K562 (cell line): ENCODE measurements at regions not wholly inside any gene's neighbourhood (a gene's known extent, or its start where the extent isn't known, plus 50 kb on each side); places are given as distances from the start of the nearest gene placed in this dataset.

Source experiments
- ATAC-seq: fragments of 200-7000 bp; cut with Tn5 transposase; 3 replicates; pipeline ENCODE4 v1.9.1; 2020; ENCODE audit warnings: moderate library complexity
- BruUV-seq: library from RNA; stranded (reverse); fragments of 400-500 nt; replicated peaks from 2 replicates; lab custom pipeline; 2021; lab: Mats Ljungman, UMichigan
- CTCF ChIA-PET: fragments of 300-600 bp; formaldehyde crosslinking; extraction: SDS; loops from one replicate; lab custom pipeline; 2021; ENCODE audit warnings: low intra/inter-chr PET ratio; lab: Yijun Ruan, JAX
- POLR2A ChIA-PET: fragments of 300-600, 350-650 bp; sonication (Branson Sonifier 250); formaldehyde crosslinking; extraction: SDS; loops from one replicate; lab custom pipeline; 2021; ENCODE audit warnings: antibody characterized with exemption, inconsistent platforms; lab: Yijun Ruan, JAX
- DNase-seq, 4 experiments: peaks; one replicate each; pipeline versions ENCODE4 v3.0.0 to v3.0.0-alpha.2; 2011 to 2018; ENCODE audit warnings: low spot score in 3 of 4, mixed read lengths in 3 of 4; ENCODE audit errors: extremely low read depth in 1 of 4
- FAIRE-seq: peaks from 2 replicates; lab custom pipeline; 2011; peaks lifted over from hg19 to GRCh38; lab: Jason Lieb, UNC
- H2AFZ ChIP-seq: 2 replicates; pipeline ENCODE4 v1.6.0; 2011; ENCODE audit warnings: low read depth, low read length, control low read depth, inconsistent platforms
- H3K27ac ChIP-seq: fragments of 200-600 bp; 3 replicates; pipeline ENCODE4 v1.8.0; 2011; ENCODE audit warnings: low read depth, mild to moderate bottlenecking, control low read depth, inconsistent platforms, low read length, moderate library complexity, mixed read lengths; ENCODE audit errors: extremely low read depth
- H3K27me3 ChIP-seq, 2 experiments: fragments of 300-600 bp in 1 of 2; 2 replicates in 1 of 2; 3 replicates in 1 of 2; pipeline versions ENCODE4 v1.6.0 to v1.8.0; 2011; ENCODE audit warnings: inconsistent platforms in 2 of 2, low read length in 2 of 2, mild to moderate bottlenecking in 1 of 2, mixed read lengths in 1 of 2, moderate library complexity in 1 of 2; ENCODE audit not compliant: control insufficient read depth in 2 of 2, insufficient read depth in 2 of 2
- H3K36me3 ChIP-seq: fragments of 300-600 bp; 3 replicates; pipeline ENCODE4 v1.8.0; 2011; ENCODE audit warnings: mild to moderate bottlenecking, low read length, inconsistent platforms; ENCODE audit not compliant: control insufficient read depth, insufficient read depth
- H3K4me1 ChIP-seq, 2 experiments: fragments of 200-600 bp in 1 of 2; replicated peaks in 1 of 2; 2 replicates in 1 of 2; 3 replicates in 1 of 2; pipeline versions ENCODE4 v1.5.1 to v1.8.0; 2011; ENCODE audit warnings: inconsistent platforms in 2 of 2, low read length in 2 of 2, mild to moderate bottlenecking in 1 of 2, mixed read lengths in 1 of 2, moderate library complexity in 1 of 2; ENCODE audit not compliant: control insufficient read depth in 2 of 2, insufficient read depth in 2 of 2
- H3K4me2 ChIP-seq: 2 replicates; pipeline ENCODE4 v1.6.1; 2011; ENCODE audit warnings: low read length, control low read depth, inconsistent platforms, mixed read lengths; ENCODE audit not compliant: insufficient read depth
- H3K4me3 ChIP-seq: fragments of 200-600 bp; sonication (generic), shearing (Covaris generic); 2 replicates; pipeline ENCODE4 v1.5.1; 2016; ENCODE audit warnings: control low read depth, inconsistent platforms
- H3K79me2 ChIP-seq: fragments of 200-600 bp; 3 replicates; pipeline ENCODE4 v1.8.0; 2011; ENCODE audit warnings: low read length, inconsistent platforms; ENCODE audit not compliant: control insufficient read depth, insufficient read depth
- H3K9ac ChIP-seq, 2 experiments: 2 replicates each; pipeline versions ENCODE4 v1.6.0 to v1.6.1; 2011; ENCODE audit warnings: low read depth in 2 of 2, low read length in 2 of 2, control low read depth in 1 of 2, inconsistent platforms in 1 of 2, mild to moderate bottlenecking in 1 of 2, mixed read lengths in 1 of 2; ENCODE audit not compliant: insufficient read depth in 1 of 2
- H3K9me1 ChIP-seq: one replicate; pipeline ENCODE4 v1.6.0; 2011; ENCODE audit warnings: inconsistent platforms, mild to moderate bottlenecking, low read length, moderate library complexity; ENCODE audit not compliant: control insufficient read depth, insufficient read depth
- H3K9me3 ChIP-seq: replicated peaks from 2 replicates; pipeline ENCODE4 v1.5.1; 2011; ENCODE audit warnings: low read depth, low read length, inconsistent platforms; ENCODE audit not compliant: control insufficient read depth, insufficient read depth
- H4K20me1 ChIP-seq: replicated peaks from 2 replicates; pipeline ENCODE4 v1.6.1; 2011; ENCODE audit warnings: low read length, inconsistent platforms, mixed read lengths; ENCODE audit not compliant: control insufficient read depth, insufficient read depth
- CBFA2T2 ChIP-seq: fragments of 450-650 bp; conservative IDR thresholded peaks from 2 replicates; pipeline ENCODE4 v1.6.1; 2017; ENCODE audit warnings: mild to moderate bottlenecking
- HDGF ChIP-seq: fragments of 450-650 bp; IDR thresholded peaks from 2 replicates; pipeline ENCODE4 v1.6.1; 2016
- HEY1 ChIP-seq: fragments of 250-450 bp; sonication (Bioruptor Pico); IDR thresholded peaks from 2 replicates; pipeline ENCODE4 v1.5.0; 2020; ENCODE audit warnings: mild to moderate bottlenecking, moderate library complexity, borderline replicate concordance
- POLR2AphosphoS5 ChIP-seq: IDR thresholded peaks from 2 replicates; pipeline ENCODE4 v1.6.1; 2011; ENCODE audit warnings: mild to moderate bottlenecking, low read depth, low read length, moderate library complexity; ENCODE audit not compliant: control insufficient read depth, insufficient read depth
- POLR3G ChIP-seq: IDR thresholded peaks from 2 replicates; pipeline ENCODE4 v1.6.1; 2011; ENCODE audit not compliant: insufficient read length, insufficient replicate concordance; ENCODE audit errors: extremely low read depth
- PRPF4 ChIP-seq: fragments of 200-400 bp; formaldehyde crosslinking; IDR thresholded peaks from one replicate; pipeline ENCODE4 v1.6.1; 2017; ENCODE audit warnings: low read length, low read depth, mild to moderate bottlenecking; ENCODE audit not compliant: insufficient read depth, poor library complexity, severe bottlenecking
- PURB ChIP-seq: sonication (generic); formaldehyde crosslinking; IDR thresholded peaks from 2 replicates; pipeline ENCODE4 v1.9.0; 2021; ENCODE audit warnings: low read depth, mild to moderate bottlenecking, missing genetic modification reagents
- RBM14 ChIP-seq: fragments of 200-400 bp; formaldehyde crosslinking; IDR thresholded peaks from 2 replicates; pipeline ENCODE4 v1.6.1; 2018; ENCODE audit warnings: low read depth, mild to moderate bottlenecking, low read length, moderate library complexity, borderline replicate concordance; ENCODE audit not compliant: insufficient read depth
- RBM25 ChIP-seq: fragments of 200-400 bp; formaldehyde crosslinking; IDR thresholded peaks from 2 replicates; pipeline ENCODE4 v1.6.1; 2018; ENCODE audit warnings: low read length, low read depth, moderate library complexity; ENCODE audit not compliant: severe bottlenecking
- SLC30A9 ChIP-seq: fragments of 250-450 bp; sonication (Bioruptor Pico); IDR thresholded peaks from 2 replicates; pipeline ENCODE4 v1.8.0; 2022; ENCODE audit warnings: mild to moderate bottlenecking, moderate library complexity
- TSC22D4 ChIP-seq: fragments of 450-650 bp; IDR thresholded peaks from 2 replicates; pipeline ENCODE4 v1.6.1; 2016; ENCODE audit warnings: missing genetic modification characterization, missing biosample characterization, control low read depth
- ZNF644 ChIP-seq: fragments of 200-800 bp; sonication (Bioruptor generic); IDR thresholded peaks from 2 replicates; pipeline ENCODE4 v1.6.1; 2016; ENCODE audit warnings: low read depth, missing genetic modification characterization, missing compliant biosample characterization
- WGBS: fragments of 100-300 bp; shearing (Covaris generic); methylation state at CpG from one replicate; pipeline ENCODE4 v1.1.6; 2016; ENCODE audit warnings: low coverage, mixed read lengths; ENCODE audit not compliant: insufficient coverage; ENCODE audit errors: missing lambda C conversion rate; 5-methylcytosine and 5-hydroxymethylcytosine counted together
- in situ Hi-C: fragments of 300-500 bp; cut with MboI; formaldehyde crosslinking; loops from 4 replicates; pipeline ENCODE4 v1.15.0; 2018; ENCODE audit warnings: inconsistent platforms, mixed read lengths
- intact Hi-C: fragments of 100-400 bp; cut with micrococcal nuclease; formaldehyde crosslinking; loops from 2 replicates; pipeline ENCODE4 v1.14.2; 2022
- TF ChIP-seq, protein P1 (sequence below), 2 experiments: fragments of 450-650 bp in 1 of 2; sonication (generic) in 1 of 2; formaldehyde crosslinking; conservative IDR thresholded peaks; 2 replicates each; pipeline versions ENCODE4 v1.4.0 to v1.8.1; 2020 to 2022; ENCODE audit warnings: mild to moderate bottlenecking in 1 of 2, missing genetic modification reagents in 1 of 2
- TF ChIP-seq, protein P2 (sequence below): fragments of 450-650 bp; IDR thresholded peaks from 2 replicates; pipeline ENCODE4 v1.6.1; 2017; ENCODE audit warnings: antibody characterized with exemption, mild to moderate bottlenecking

DNA sequence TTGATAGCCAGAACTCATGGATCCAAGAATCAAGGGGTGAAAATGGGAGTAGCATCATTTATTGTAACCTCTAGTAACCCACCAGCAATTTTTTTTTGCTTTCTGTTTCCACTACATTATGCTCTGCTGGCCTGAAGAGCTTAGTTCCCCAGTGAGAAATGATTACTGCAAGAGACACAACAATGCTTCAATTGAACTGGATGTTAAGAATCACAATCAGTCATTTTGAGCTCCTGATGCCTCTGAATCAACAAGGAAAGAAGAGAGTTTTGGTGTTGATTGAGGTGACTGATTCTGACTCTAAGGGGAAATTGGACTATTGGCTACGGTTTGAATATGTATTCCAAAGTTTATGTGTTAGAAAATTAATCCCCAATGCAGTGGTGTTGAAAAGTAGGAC is 1084.4 kb downstream of the SLITRK1 start:
- in situ Hi-C loops, result no loop called here
- CTCF ChIA-PET, result no interaction called here
- TF ChIP-seq, protein P1, sequence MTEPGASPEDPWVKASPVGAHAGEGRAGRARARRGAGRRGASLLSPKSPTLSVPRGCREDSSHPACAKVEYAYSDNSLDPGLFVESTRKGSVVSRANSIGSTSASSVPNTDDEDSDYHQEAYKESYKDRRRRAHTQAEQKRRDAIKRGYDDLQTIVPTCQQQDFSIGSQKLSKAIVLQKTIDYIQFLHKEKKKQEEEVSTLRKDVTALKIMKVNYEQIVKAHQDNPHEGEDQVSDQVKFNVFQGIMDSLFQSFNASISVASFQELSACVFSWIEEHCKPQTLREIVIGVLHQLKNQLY (CRISPR knock-in tag; conservative IDR thresholded peaks at IDR 0.05), result no peak
- TF ChIP-seq PURB (CRISPR knock-in tag), result no peak
- no peak for TF ChIP-seq RBM14
- TF ChIP-seq POLR2AphosphoS5, result no peak
- TF ChIP-seq POLR3G, result no peak
- TF ChIP-seq ZNF644 (tag), result no peak
- TF ChIP-seq SLC30A9 (CRISPR knock-in tag), result no peak
- TF ChIP-seq HEY1 (CRISPR knock-in tag), result no peak
- TF ChIP-seq, protein P2, sequence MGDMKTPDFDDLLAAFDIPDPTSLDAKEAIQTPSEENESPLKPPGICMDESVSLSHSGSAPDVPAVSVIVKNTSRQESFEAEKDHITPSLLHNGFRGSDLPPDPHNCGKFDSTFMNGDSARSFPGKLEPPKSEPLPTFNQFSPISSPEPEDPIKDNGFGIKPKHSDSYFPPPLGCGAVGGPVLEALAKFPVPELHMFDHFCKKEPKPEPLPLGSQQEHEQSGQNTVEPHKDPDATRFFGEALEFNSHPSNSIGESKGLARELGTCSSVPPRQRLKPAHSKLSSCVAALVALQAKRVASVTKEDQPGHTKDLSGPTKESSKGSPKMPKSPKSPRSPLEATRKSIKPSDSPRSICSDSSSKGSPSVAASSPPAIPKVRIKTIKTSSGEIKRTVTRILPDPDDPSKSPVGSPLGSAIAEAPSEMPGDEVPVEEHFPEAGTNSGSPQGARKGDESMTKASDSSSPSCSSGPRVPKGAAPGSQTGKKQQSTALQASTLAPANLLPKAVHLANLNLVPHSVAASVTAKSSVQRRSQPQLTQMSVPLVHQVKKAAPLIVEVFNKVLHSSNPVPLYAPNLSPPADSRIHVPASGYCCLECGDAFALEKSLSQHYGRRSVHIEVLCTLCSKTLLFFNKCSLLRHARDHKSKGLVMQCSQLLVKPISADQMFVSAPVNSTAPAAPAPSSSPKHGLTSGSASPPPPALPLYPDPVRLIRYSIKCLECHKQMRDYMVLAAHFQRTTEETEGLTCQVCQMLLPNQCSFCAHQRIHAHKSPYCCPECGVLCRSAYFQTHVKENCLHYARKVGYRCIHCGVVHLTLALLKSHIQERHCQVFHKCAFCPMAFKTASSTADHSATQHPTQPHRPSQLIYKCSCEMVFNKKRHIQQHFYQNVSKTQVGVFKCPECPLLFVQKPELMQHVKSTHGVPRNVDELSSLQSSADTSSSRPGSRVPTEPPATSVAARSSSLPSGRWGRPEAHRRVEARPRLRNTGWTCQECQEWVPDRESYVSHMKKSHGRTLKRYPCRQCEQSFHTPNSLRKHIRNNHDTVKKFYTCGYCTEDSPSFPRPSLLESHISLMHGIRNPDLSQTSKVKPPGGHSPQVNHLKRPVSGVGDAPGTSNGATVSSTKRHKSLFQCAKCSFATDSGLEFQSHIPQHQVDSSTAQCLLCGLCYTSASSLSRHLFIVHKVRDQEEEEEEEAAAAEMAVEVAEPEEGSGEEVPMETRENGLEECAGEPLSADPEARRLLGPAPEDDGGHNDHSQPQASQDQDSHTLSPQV, result no peak
- no peak for TF ChIP-seq CBFA2T2
- no peak for TF ChIP-seq HDGF
- TF ChIP-seq PRPF4, result no peak
- no peak for TF ChIP-seq RBM25
- no peak for TF ChIP-seq TSC22D4 (tag)
- Histone ChIP-seq H3K9me1 (no peaks in the 10 kb centered on the region), H3K4me1 (no peaks in the 10 kb centered on the region), H3K4me2 (no peak overlapping the region), H3K9me3 (no peaks in the 10 kb centered on the region), H3K4me3 (no peak overlapping the region), H2AFZ (no peak overlapping the region), H3K27me3 (no peaks in the 10 kb centered on the region), H4K20me1 (no peaks in the 10 kb centered on the region), H3K9ac (no peak overlapping the region), H3K27ac (no peak overlapping the region), H3K36me3 (no peaks in the 10 kb centered on the region), H3K79me2 (no peaks in the 10 kb centered on the region)
- 0% methylated on average over 1 of the region's 1 CpG for WGBS
- POLR2A ChIA-PET, result no interaction called here
- FAIRE-seq (no peak), ATAC-seq (no peak), DNase-seq (no peak)
- no TSS peak for BruUV-seq
- intact Hi-C loops, result no loop called here
